DMS53 treated with DMSO at 0.1 percent for 48 hours (cell line): ENCODE measurements at regions not wholly inside any gene's neighbourhood (a gene's known extent, or its start where the extent isn't known, plus 50 kb on each side); places are given as distances from the start of the nearest gene placed in this dataset.
"Not testable (repeated sequence)": the region's sequence is repeated elsewhere in the genome, so short reads cannot be mapped to it uniquely, and the experiment has no call there.

Experiments
- DNase-seq: peaks from one replicate; lab custom pipeline; 2025; ENCODE audit not compliant: unreplicated experiment; lab: John Stamatoyannopoulos, UW

DNA sequence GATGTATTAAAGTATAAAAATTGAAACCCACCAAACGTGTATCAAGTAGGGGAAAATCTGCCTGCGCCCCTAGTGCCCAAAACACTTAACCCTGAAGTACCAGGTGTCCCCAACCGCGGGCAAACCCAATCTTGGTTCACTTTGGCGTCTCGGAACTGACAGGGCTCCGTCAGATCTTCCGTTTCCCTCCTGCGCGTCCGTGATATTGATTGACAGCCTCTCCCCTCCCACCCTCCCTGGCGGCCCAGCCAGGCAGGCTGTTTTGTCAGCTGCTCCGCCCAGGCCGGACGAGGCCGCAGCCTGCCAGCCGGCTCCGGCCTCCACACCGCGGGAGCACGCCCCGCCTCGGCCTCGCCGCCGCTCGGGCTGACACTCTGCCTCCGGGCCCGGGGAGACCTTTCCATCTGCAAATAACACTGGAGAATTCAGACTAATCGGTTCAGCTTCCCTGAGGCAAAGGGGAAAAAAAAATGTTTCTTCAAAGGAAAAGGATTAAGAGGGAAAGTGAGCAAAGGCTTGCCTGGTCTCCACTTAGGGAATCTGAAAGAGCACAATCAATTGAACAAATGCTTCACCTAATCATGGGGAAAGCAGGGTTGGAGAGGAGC is 234.9 kb upstream of the MCHR2 start:
- peak; percentile 54 for DNase-seq

DNA sequence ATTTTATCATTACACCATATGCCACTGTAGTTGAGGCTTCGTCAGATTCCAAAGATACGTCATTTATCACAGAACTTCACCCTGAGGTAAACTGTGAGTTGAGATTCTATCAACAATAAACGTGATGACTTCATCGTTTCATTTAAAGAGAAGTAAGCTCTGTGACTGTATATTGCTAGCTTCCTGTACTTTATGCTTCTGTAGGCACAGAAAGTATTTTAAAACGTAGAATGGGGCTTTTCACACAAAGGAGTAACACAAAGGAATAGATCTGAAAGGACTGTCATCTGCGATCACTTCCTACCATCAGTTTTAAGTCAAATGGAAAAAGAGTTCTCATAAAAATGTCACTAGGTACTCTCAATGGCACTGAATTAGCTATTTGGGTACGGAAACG is 234.4 kb upstream of the MCHR2 start:
- DNase-seq: peak; percentile 27

DNA sequence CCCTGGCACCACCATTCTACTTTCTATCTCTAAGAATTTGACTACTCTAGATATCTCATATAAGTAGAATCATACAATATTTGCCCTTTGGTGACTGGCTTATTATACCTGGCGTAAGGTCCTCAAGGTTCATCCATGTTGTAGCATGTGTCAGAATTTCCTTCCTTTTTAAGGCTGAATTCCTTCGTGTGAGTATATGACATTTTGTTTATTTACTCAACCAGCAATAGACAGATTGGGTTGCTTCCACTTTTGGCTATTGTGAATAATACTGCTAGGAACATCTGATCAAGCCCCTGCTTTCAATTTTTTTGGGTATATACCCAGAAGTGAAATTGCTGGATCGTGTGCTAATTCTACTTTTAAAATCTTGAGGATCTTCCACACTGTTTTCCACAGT is 232.8 kb upstream of the MCHR2 start:
- no peak for DNase-seq

DNA sequence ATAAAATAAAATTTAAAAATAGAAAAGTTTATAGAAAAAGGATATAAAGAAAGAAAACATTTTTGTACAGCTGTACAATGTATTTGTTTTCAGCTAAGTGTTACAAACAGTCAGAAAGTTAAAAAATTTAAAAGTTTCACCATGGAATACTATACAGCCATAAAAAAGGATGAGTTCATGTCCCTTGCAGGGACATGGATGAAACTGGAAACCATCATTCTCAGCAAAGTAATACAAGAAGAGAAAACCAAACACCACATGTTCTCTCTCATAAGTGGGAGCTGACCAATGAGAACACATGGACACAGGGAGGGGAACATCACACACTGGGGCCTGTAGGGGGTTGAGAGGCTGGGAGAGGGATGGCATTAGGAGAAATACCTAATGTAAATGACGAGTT is 229.9 kb upstream of the MCHR2 start:
- not testable (repeated sequence) for DNase-seq

DNA sequence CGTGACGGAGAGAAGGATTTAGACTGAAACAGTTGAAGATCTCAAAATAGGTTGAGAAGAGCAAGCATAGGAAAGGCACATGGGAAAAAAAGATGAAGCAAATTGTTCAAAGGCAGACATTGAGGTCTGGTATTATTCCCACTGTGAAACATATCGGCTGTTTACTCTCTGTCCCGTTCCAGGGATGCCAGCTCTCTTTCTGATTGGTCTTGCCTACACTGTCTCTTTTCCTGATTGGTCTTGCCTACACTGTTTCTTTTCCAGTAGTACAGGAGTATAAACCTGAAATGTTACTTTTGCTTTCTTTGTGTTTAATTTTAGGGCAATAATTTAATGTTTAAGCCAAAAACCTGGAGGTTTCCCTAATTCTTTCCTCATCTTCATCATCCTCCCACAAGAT is 226.5 kb upstream of the MCHR2 start:
- no peak for DNase-seq

DNA sequence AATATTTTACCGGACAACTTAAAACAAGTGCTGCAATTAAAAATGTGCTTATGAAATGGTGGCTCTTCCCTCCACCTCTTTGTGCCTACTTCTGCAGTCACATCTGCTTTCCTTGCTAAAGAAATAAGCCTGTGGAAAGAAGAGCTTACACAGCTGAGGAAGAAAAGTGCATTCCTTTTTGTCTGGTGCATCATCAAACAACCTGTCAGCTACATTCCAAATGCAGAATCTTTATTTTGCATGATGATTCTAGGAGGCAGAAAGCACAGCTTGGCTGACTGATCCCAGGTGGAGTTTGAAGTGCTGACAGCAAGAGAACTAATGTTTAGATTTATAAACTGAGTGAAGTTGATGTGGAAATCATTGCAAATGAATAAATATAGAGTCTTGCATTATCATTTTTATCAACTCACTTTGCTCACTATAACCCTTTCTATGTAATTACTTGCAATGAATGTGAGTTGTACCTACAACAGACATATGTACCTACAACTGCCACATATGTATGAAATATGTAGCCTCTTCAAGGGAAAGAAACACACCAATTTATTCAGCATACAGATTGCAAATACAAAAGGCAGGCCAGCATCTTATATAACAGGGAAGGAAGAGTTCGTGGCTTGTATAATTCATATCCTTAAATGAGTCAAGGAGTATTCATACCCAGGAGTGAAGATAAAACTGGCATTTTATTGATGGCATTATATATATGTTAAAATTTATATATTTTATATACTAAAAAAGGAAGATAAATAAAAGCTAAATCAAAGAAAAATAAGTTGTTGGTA is 223.4 kb upstream of the MCHR2 start:
- no peak for DNase-seq

DNA sequence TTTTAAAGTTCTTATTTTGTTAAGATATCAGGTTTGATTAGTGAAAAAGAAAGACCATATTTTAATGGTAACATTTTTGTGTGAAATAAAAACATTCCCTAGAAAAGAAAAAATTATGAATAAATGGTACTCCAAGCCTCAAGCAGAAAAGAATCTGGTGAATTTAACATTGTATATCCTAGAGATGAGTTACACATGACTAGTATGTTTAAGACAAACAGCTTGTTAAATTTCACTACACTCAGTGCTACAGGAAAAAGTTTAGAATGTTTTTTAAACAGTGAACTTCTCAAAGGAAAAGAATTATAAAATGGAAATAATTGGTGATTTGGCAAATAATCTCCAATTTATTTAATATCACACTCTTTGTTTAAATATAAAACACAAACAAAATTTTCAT is 222.7 kb upstream of the MCHR2 start:
- no peak for DNase-seq

DNA sequence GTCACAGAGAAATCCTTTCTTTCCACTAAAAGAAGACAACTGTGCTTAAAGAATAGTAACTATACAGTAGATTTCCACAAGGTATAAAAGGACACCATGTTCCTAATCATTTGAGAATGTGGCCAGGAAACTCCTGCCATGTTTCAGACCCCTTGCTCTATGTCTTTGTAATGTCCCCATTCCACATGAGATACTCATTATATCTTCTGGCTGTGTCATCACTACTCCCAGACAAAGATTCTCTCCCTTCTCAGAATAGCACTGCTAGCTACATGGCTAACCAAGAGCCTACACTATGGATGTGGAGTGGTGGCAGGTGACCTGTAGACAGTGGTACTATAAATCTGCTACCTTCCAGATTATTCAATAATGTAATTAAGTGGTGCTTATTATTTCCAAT is 218.1 kb upstream of the MCHR2 start:
- no peak for DNase-seq

DNA sequence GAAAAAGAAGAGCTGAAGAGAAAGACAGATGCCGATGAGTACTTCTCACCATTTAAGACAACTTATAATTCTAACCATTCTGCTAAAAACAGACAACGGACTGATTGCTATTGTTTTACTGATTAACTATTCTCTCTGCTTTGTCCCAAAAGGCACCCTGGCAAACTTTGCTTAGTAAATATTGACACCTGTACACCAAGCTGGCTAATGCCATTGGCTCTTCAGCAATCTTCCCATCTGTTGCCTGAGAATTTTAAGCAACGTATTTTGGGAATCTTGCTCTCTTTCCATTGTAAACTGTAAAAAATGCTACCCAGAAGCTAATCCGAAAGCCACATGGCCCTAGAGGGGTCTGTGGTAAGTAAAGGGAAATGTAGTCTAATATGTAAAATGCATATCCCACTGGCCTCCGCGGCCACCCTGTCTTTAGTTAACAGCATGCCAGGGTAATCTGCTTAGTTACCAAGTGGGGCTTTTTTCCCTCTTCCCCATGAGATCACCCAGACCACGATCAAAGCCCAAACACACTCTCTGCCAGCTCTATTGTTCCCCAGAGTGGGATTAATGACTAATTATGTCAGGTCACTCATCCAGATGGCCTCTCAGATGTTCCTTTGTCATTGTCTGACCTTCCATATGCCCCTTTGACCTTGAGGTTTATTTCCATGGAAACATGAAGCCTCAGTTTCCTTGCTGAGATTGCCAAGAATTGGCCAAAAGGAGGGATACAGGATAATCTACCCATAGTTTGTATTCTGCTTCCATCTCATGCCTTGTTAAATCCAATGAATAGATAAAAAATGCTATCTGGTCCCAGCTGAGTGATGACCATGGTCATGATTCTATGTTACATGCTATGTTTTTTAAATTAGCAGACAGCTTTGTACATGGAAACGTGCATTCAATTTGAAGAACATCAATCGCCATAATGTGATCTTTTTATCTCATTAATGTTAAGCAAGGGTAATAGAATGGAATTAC is 216.4 kb upstream of the MCHR2 start:
- no peak for DNase-seq

DNA sequence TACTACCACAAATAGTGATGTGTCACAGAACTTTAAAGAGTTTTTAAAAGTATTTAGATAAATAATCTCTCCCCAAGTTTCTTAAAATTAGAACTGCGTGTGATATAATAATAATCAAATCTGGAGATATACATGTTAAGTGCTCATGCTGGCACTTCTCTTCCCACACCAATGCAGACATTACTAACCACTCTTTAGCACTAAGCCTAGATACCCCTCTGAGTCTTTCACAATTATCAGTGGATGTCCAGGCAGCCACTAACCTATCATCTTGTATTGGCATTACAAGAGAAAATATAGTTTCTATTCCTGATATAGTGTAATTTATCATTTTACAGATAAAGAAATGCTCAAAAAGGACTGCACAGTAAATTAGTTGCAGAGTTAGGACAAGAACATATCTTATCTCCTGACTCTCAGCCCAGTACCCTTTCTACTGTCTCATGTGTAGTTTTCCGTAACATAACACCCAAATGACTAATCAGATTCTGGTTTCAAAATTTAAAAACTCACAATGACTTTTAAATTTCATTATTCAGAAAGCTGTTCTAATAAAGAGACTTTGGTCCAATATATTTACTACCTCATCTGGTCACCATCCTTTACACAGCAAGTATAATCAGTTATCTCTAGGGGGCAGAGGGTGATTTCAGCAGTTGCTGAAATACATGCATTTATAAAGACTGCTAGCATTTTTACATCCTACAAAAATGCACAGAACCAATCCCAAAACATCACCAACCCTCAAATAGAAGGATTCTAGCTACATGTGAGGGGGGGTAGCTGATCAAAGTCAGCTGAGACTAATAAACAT is 215.5 kb upstream of the MCHR2 start:
- no peak for DNase-seq

DNA sequence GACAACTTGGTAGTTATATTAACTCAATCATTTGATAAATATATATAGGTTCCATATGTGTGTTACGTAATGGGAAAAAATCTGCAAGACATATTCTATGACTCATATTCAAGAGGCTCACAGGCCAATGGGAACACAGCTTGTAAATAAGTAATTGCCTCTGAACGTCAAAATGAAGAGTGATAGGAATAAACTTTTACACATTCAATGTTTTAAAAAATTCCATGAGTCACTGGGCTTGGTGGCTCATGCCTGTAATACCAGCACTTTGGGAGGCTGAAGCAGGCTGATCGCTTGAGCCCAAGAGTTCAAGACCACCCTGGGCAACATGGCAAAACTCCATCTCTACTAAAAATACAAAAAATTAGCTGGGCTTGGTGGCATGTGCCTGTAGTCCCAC is 209.4 kb upstream of the MCHR2 start:
- DNase-seq: no peak

DNA sequence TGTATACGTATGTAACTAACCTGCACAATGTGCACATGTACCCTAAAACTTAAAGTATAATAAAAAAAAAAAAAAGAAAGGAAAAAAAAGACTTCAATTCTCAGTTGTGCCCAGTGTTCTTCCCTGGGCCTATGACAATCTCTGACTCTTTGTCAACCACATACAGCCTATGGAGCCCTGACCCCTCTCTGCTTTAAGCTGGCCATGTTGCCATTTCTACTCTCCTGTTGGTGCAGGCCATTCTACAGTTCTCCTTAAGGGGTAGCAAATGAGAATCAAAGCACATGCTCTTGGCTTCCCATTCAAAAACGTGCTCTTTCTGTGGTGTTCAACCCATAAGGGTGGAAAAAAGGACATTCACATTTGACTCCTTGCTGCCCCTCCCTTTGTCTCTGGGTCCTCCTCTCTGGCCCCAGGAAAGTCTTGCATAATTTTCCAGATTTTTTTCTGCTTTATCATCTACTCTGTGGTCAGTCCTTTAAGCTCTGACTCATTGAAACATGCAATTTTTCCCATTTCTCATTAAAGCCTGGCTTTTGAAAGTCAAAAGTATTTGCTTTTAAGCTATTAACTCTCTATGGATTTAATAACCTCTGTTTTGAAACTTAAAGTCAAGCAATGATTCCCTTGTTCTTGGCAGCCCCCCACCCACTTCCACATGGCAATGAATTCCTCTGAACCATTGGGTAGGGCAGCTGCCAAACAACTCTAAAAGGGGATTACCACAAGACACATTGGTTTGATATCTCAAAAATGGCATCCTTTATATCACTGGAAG is 208.6 kb upstream of the MCHR2 start:
- no peak for DNase-seq

DNA sequence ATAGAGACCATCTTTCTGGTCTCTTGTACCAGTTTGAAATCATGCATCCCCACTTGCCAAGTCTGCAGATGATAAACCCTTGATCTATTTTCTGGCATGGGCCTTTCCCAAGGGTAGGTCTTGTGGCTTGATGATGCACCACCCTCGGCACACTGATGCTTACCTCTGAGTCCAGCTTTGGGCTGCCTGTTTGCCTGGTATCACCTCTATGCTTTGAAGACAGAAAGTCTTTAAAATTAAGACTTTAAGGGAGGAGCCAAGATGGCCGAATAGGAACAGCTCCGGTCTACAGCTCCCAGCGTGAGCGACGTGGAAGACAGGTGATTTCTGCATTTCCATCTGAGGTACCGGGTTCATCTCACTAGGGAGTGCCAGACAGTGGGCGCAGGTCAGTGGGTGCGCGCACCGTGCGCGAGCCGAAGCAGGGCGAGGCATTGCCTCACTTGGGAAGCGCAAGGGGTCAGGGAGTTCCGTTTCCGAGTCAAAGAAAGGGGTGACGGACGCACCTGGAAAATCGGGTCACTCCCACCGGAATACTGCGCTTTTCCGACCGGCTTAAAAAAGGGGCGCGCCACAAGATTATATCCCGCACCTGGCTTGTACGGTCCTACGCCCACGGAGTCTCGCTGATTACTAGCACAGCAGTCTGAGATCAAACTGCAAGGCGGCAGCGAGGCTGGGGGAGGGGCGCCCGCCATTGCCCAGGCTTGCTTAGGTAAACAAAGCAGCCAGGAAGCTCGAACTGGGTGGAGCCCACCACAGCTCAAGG is 202.4 kb upstream of the MCHR2 start:
- peak; percentile 7 for DNase-seq

DNA sequence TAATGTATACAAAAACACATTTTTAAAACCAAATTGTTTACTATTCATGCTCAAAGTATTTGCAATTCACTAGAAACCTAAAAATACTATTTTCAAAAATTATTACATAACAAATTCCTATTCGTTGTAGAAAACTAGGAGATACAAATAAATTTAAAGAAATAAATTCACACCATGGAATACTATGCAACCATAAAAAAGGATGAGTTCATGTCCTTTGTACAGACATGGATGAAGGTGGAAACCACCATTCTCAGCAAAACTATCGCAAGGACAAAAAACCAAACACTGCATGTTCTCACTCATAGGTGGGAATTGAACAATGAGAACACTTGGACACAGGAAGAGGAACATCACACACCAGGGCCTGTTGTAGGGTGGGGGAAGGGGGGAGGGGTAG is 201.2 kb upstream of the MCHR2 start:
- not testable (repeated sequence) for DNase-seq

DNA sequence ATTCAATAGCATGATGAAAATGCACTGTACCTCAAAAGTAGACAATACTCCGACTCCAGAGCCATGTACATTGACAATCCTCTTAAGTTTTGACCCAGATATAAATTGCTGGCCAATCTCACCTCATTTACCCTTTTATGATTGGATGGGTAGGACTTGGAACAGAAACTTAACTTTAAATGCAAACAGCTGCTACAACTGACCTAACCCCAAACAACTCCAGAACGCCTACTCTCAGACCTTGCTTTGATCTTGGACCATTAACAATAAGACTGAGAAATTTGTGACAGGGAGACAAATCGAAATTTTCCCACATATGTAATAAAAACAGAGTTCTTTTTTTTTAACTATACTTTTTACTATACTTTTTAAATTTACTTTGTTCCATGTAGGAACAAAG is 200.5 kb upstream of the MCHR2 start:
- no peak for DNase-seq

DNA sequence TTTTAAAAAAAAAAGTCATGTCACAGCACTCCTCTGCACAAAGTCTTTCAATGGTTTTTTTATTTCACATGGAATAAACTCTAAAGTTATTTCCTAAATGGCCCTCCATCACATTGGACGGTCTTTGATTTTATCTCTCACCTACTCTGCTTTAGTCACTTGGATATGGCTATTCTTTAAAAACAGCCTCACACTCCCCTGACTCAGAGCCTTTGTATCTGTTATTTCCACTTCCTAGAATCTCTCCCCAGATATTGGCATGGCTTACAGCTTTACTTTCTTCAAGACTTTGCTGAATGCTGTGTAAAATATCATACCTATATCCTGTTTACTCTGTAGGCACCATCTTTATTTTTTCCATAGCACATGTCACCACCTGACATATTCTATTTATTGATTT is 194.7 kb upstream of the MCHR2 start:
- no peak for DNase-seq

DNA sequence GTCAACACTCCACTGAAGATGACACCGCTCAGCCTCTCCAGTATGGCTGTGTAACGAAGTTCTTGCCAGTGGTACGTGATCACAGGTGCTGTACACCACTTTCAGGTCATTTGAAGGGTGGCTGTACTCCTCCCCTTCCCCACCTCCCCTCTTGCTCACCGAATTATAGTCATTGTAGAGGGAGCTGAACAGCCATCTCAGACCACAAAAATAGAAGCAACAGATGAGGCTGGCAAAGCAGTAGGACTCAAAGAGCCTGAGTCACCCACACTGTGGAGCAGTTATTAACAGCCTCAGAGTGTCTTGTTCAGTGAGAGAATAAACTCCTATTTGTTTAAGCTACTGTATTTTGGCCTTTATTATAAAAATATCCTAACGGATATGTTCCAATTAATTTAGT is 192.5 kb upstream of the MCHR2 start:
- no peak for DNase-seq

DNA sequence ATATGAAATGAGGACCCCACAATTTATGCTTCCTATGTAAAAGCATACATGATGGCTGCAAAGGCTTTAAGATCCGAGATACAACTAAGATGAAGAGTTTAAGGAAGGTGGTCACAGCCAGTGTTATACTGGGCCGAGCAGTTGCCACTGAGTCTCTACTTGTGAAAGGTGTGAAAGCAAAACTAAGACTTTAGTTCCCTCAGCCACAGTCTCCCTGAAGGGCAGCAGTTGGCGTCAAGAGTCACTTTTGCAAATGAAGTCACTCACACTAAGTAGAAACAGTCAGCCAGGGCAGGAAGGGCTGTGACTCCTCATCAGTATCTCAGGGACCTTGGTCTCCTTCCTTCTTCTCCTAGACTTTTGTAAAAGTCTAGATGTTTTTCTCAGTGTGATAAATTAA is 191.6 kb upstream of the MCHR2 start:
- no peak for DNase-seq

DNA sequence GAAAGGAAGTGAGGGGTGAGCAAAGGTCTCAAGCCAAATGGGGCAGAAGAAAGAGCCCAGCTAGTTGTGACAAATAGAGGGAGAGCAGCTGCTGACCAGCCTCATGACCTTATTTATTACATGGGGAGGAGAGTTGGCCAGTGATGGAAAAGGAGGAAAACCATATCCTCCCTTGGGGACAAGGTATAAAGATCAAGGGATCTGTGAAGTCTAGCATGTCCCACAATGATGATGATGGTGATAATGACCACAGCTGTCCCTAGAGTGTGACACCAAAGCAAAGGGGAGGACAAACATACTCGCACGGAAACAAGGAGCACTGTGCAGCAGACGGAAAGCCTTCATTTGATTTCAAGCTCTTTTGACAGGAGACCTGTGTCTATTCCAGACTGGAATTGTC is 190.4 kb upstream of the MCHR2 start:
- no peak for DNase-seq
